Mesenchymal stem cell (in vitro differentiated cells and primary cell): ENCODE measurements at regions not wholly inside any gene's neighbourhood (a gene's known extent, or its start where the extent isn't known, plus 50 kb on each side); places are given as distances from the start of the nearest gene placed in this dataset.

ENCODE experiments used
- DNase-seq: peaks from one replicate; pipeline ENCODE4 v3.0.0-alpha.2; 2013
- H2AFZ ChIP-seq: one replicate; pipeline ENCODE4 v1.6.1; 2013; ENCODE audit warnings: low read depth, mild to moderate bottlenecking, control low read depth, inconsistent platforms, low read length, moderate library complexity
- H2AK5ac ChIP-seq: 2 replicates; pipeline ENCODE4 v1.6.1; 2013; ENCODE audit warnings: low read length, moderate library complexity, mild to moderate bottlenecking, inconsistent platforms; ENCODE audit not compliant: severe bottlenecking
- H2BK120ac ChIP-seq: one replicate; pipeline ENCODE4 v1.6.1; 2013; ENCODE audit warnings: low read depth, mild to moderate bottlenecking, inconsistent platforms, low read length, moderate library complexity
- H2BK12ac ChIP-seq, 2 experiments: one replicate each; pipeline ENCODE4 v1.6.1; 2013; ENCODE audit warnings: inconsistent platforms in 2 of 2, low read length in 2 of 2, mild to moderate bottlenecking in 2 of 2, moderate library complexity in 2 of 2, control low read depth in 1 of 2
- H2BK15ac ChIP-seq: one replicate; pipeline ENCODE4 v1.6.1; 2013; ENCODE audit warnings: mild to moderate bottlenecking, low read depth, inconsistent platforms; ENCODE audit not compliant: poor library complexity, severe bottlenecking
- H2BK5ac ChIP-seq: 2 replicates; pipeline ENCODE4 v1.6.1; 2013; ENCODE audit warnings: low read depth, mild to moderate bottlenecking, low read length, control low read depth, inconsistent platforms; ENCODE audit not compliant: poor library complexity, severe bottlenecking
- H3K14ac ChIP-seq, 2 experiments: one replicate each; pipeline ENCODE4 v1.6.1; 2013; ENCODE audit warnings: inconsistent platforms in 2 of 2, low read length in 2 of 2, control low read depth in 1 of 2, mild to moderate bottlenecking in 1 of 2, moderate library complexity in 1 of 2
- H3K18ac ChIP-seq, 2 experiments: one replicate each; pipeline ENCODE4 v1.6.1; 2013; ENCODE audit warnings: inconsistent platforms in 2 of 2, low read length in 2 of 2, control low read depth in 1 of 2, low read depth in 1 of 2, mild to moderate bottlenecking in 1 of 2
- H3K23ac ChIP-seq, 2 experiments: one replicate each; pipeline ENCODE4 v1.6.1; 2013; ENCODE audit warnings: inconsistent platforms in 2 of 2, low read length in 2 of 2, mild to moderate bottlenecking in 2 of 2, moderate library complexity in 2 of 2, control low read depth in 1 of 2
- H3K27ac ChIP-seq: 2 replicates; pipeline ENCODE4 v1.5.1; 2013; ENCODE audit warnings: mild to moderate bottlenecking, moderate library complexity, low read length, control low read depth, inconsistent platforms; ENCODE audit not compliant: poor library complexity, severe bottlenecking
- H3K27me3 ChIP-seq, 2 experiments: 2 replicates each; pipeline versions ENCODE4 v1.6.1 to v1.7.0; 2013; ENCODE audit warnings: low read length in 2 of 2, mild to moderate bottlenecking in 2 of 2, moderate library complexity in 2 of 2, control low read depth in 1 of 2, inconsistent platforms in 1 of 2; ENCODE audit not compliant: control insufficient read depth in 1 of 2, insufficient read depth in 1 of 2
- H3K36me3 ChIP-seq, 2 experiments: 2 replicates each; pipeline versions ENCODE4 v1.6.1 to v1.7.0; 2013; ENCODE audit warnings: low read length in 2 of 2, control low read depth in 1 of 2, inconsistent platforms in 1 of 2, low read depth in 1 of 2, mild to moderate bottlenecking in 1 of 2; ENCODE audit not compliant: insufficient read depth in 2 of 2, control insufficient read depth in 1 of 2
- H3K4ac ChIP-seq, 2 experiments: one replicate each; pipeline ENCODE4 v1.6.1; 2013; ENCODE audit warnings: inconsistent platforms in 2 of 2, low read length in 2 of 2, mild to moderate bottlenecking in 2 of 2, moderate library complexity in 2 of 2, control low read depth in 1 of 2, low read depth in 1 of 2
- H3K4me1 ChIP-seq: 2 replicates; pipeline ENCODE4 v1.6.1; 2013; ENCODE audit warnings: low read depth, low read length, control low read depth; ENCODE audit not compliant: control insufficient read depth, insufficient read depth
- H3K4me2 ChIP-seq: 2 replicates; pipeline ENCODE4 v1.6.1; 2013; ENCODE audit warnings: low read length, mild to moderate bottlenecking, inconsistent platforms; ENCODE audit not compliant: poor library complexity, severe bottlenecking
- H3K4me3 ChIP-seq, 2 experiments: 2 replicates each; pipeline versions ENCODE4 v1.5.1 to v1.7.0; 2013; ENCODE audit warnings: low read length in 2 of 2, mild to moderate bottlenecking in 2 of 2, control low read depth in 1 of 2, low read depth in 1 of 2; ENCODE audit not compliant: insufficient read depth in 1 of 2
- H3K79me1 ChIP-seq: replicated peaks from 2 replicates; pipeline ENCODE4 v1.6.1; 2013; ENCODE audit warnings: mild to moderate bottlenecking, control low read depth, low read length, inconsistent platforms; ENCODE audit not compliant: poor library complexity, severe bottlenecking
- H3K9ac ChIP-seq: 2 replicates; pipeline ENCODE4 v1.7.0; 2013; ENCODE audit warnings: mild to moderate bottlenecking, low read length, moderate library complexity
- H3K9me3 ChIP-seq: 2 replicates; pipeline ENCODE4 v1.7.0; 2013; ENCODE audit warnings: mild to moderate bottlenecking, low read length; ENCODE audit not compliant: control insufficient read depth
- H4K8ac ChIP-seq: one replicate; pipeline ENCODE4 v1.6.1; 2013; ENCODE audit warnings: inconsistent platforms, mild to moderate bottlenecking, low read length, moderate library complexity
- H4K91ac ChIP-seq: one replicate; pipeline ENCODE4 v1.6.1; 2013; ENCODE audit warnings: mild to moderate bottlenecking, low read length, inconsistent platforms
- WGBS: methylation state at CpG from one replicate; pipeline ENCODE4 v1.1.7; 2013; ENCODE audit warnings: mixed read lengths; 5-methylcytosine and 5-hydroxymethylcytosine counted together

GRCh38 chr5:66312266-66312665 is 168.2 kb downstream of the SREK1 start:
- no peak overlapping the region for H3K4ac ChIP-seq
- no peak overlapping the region for H3K18ac ChIP-seq
- no peak overlapping the region for H2BK12ac ChIP-seq
- H3K14ac ChIP-seq, result no peak overlapping the region
- no peak overlapping the region for H2BK5ac ChIP-seq
- no peak for DNase-seq
- H3K79me1 ChIP-seq, result no peaks in the 10 kb centered on the region
- H2BK120ac ChIP-seq, result no peak overlapping the region
- no peak overlapping the region for H4K91ac ChIP-seq
- no peak overlapping the region for H3K4me2 ChIP-seq
- H3K23ac ChIP-seq, result no peak overlapping the region
- no peak overlapping the region for H3K9ac ChIP-seq
- WGBS, result 63% methylated on average over 2 of the region's 2 CpGs
- H3K9me3 ChIP-seq, result peaks cover 5% of the 10 kb centered on the region
- H4K8ac ChIP-seq, result no peak overlapping the region
- no peaks in the 10 kb centered on the region for H3K4me1 ChIP-seq
- H3K27ac ChIP-seq, result no peak overlapping the region
- H3K27me3 ChIP-seq, result no peaks in the 10 kb centered on the region
- no peak overlapping the region for H3K4me3 ChIP-seq
- H2AK5ac ChIP-seq, result no peak overlapping the region
- H2BK15ac ChIP-seq, result no peak overlapping the region
- H2AFZ ChIP-seq, result no peak overlapping the region
- H3K36me3 ChIP-seq, result no peaks in the 10 kb centered on the region

GRCh38 chr5:66315784-66316183 is 171.7 kb downstream of the SREK1 start:
- Histone ChIP-seq H3K4me2 (no peak overlapping the region), H3K27me3 (peaks cover 10 to 18% of the 10 kb centered on the region in 2 experiments), H2BK15ac (no peak overlapping the region), H2BK120ac (no peak overlapping the region), H3K4me1 (no peaks in the 10 kb centered on the region), H2AFZ (no peak overlapping the region), H2AK5ac (no peak overlapping the region), H3K14ac (no peak overlapping the region), H3K4me3 (no peak overlapping the region), H3K9ac (no peak overlapping the region), H3K27ac (no peak overlapping the region), H3K79me1 (no peaks in the 10 kb centered on the region), H3K9me3 (peaks cover 5% of the 10 kb centered on the region), H2BK12ac (no peak overlapping the region), H3K18ac (no peak overlapping the region), H3K23ac (no peak overlapping the region), H2BK5ac (no peak overlapping the region), H3K36me3 (no peaks in the 10 kb centered on the region), H3K4ac (no peak overlapping the region), H4K8ac (no peak overlapping the region), H4K91ac (no peak overlapping the region)
- no peak for DNase-seq

GRCh38 chr5:66322786-66323528 is 178.9 kb downstream of the SREK1 start:
- Histone ChIP-seq H3K4me1 (no peaks in the 10 kb centered on the region), H3K27ac (no peak overlapping the region), H2AFZ (no peak overlapping the region), H2BK15ac (no peak overlapping the region), H3K79me1 (no peaks in the 10 kb centered on the region), H3K27me3 (peaks cover 10 to 46% of the 10 kb centered on the region in 2 experiments), H2AK5ac (no peak overlapping the region), H2BK120ac (no peak overlapping the region), H4K91ac (no peak overlapping the region), H3K4me2 (no peak overlapping the region), H3K14ac (no peak overlapping the region), H3K18ac (no peak overlapping the region), H3K4me3 (no peak overlapping the region), H2BK5ac (no peak overlapping the region), H3K9me3 (no peaks in the 10 kb centered on the region), H3K36me3 (no peaks in the 10 kb centered on the region), H4K8ac (no peak overlapping the region), H3K9ac (no peak overlapping the region), H3K23ac (no peak overlapping the region), H2BK12ac (no peak overlapping the region), H3K4ac (no peak overlapping the region)
- WGBS, result 76% methylated on average over 12 of the region's 12 CpGs
- DNase-seq, result no peak

- Histone ChIP-seq H3K4me1 (no peaks in the 10 kb centered on the region), H3K36me3 (no peaks in the 10 kb centered on the region), H2AFZ (no peak overlapping the region), H3K9me3 (no peaks in the 10 kb centered on the region), H3K23ac (no peak overlapping the region), H2BK12ac (no peak overlapping the region), H3K18ac (no peak overlapping the region), H3K14ac (no peak overlapping the region), H3K4me2 (no peak overlapping the region), H2BK15ac (no peak overlapping the region), H2AK5ac (no peak overlapping the region), H3K9ac (no peak overlapping the region), H2BK120ac (no peak overlapping the region), H2BK5ac (no peak overlapping the region), H4K91ac (no peak overlapping the region), H3K79me1 (no peaks in the 10 kb centered on the region), H3K4me3 (no peak overlapping the region), H3K4ac (no peak overlapping the region), H3K27me3 (peaks cover 10 to 45% of the 10 kb centered on the region in 2 experiments), H4K8ac (no peak overlapping the region), H3K27ac (no peak overlapping the region)
- DNase-seq, result no peak
- 77% methylated on average over 12 of the region's 13 CpGs for WGBS
Measured at GRCh38 chr5:66323529-66323895, 179.4 kb downstream of the SREK1 start.
